Sigmoid colon (tissue), 6 donors: ENCODE measurements at regions not wholly inside any gene's neighbourhood (a gene's known extent, or its start where the extent isn't known, plus 50 kb on each side); places are given as distances from the start of the nearest gene placed in this dataset.

Experiments used
- DNase-seq: peaks from one replicate; pipeline ENCODE4 v3.0.0-alpha.2; 2019
- H3K27ac ChIP-seq, 4 donors: fragments of 200-600 bp; sonication (generic); one replicate each; pipeline ENCODE4 v1.5.1; 2016 to 2019; ENCODE audit warnings: mild to moderate bottlenecking in 1 of 4
- H3K27me3 ChIP-seq, 3 donors: fragments of 200-600 bp; sonication (generic); one replicate each; pipeline ENCODE4 v1.5.1; 2019; ENCODE audit warnings: mild to moderate bottlenecking in 1 of 3
- H3K36me3 ChIP-seq, 4 donors: fragments of 200-600 bp; sonication (generic); one replicate each; pipeline ENCODE4 v1.5.1; 2016 to 2019
- H3K4me1 ChIP-seq, 4 donors: fragments of 200-600 bp; sonication (generic); one replicate each; pipeline ENCODE4 v1.5.1; 2017 to 2019
- H3K4me3 ChIP-seq, 4 donors: fragments of 200-600 bp; sonication (generic); one replicate each; pipeline ENCODE4 v1.5.1; 2017 to 2019; ENCODE audit warnings: mild to moderate bottlenecking in 2 of 4, moderate library complexity in 1 of 4
- H3K9me3 ChIP-seq, 4 donors: fragments of 200-600 bp in 3 of 4; sonication (generic) in 3 of 4; one replicate each; pipeline versions ENCODE4 v1.5.1 to v1.6.1; 2013 to 2019
- CTCF ChIP-seq, 4 experiments: fragments of 450-650 bp in 3 of 4; fragments of 200-600 bp in 1 of 4; IDR thresholded peaks; one replicate each; pipeline ENCODE4 v1.5.1; 2016 to 2019; ENCODE audit warnings: antibody characterized with exemption in 4 of 4, mild to moderate bottlenecking in 3 of 4, moderate library complexity in 2 of 4
- EP300 ChIP-seq, 4 donors: sonication (generic); formaldehyde crosslinking; IDR thresholded peaks; one replicate each; pipeline ENCODE4 v1.6.1; 2017; ENCODE audit warnings: antibody characterized with exemption in 4 of 4
- POLR2A ChIP-seq, 2 donors: fragments of 450-650 bp; IDR thresholded peaks; one replicate each; pipeline ENCODE4 v1.6.1; 2016; ENCODE audit warnings: antibody characterized with exemption in 2 of 2, mild to moderate bottlenecking in 2 of 2, moderate library complexity in 2 of 2
- POLR2AphosphoS5 ChIP-seq, 4 donors: sonication (generic); formaldehyde crosslinking; IDR thresholded peaks; one replicate each; pipeline ENCODE4 v1.6.1; 2017; ENCODE audit warnings: antibody characterized with exemption in 4 of 4
- WGBS, 2 donors: extraction: QIAGEN DNeasy Blood & Tissue Kit; methylation state at CpG; one replicate each; pipeline ENCODE4 v1.1.7; 2013; 5-methylcytosine and 5-hydroxymethylcytosine counted together
- intact Hi-C: fragments of 100-400 bp; cut with DNase I; formaldehyde crosslinking; loops from one replicate; pipeline ENCODE4 v1.15.1; 2023
- donor health status: healthy with polysubstance abuse.
- donor health status: healthy.

GRCh38 chrX:15976396-15976795, 121.8 kb upstream of the AP1S2 start:
- Histone ChIP-seq H3K36me3 (no peaks in the 10 kb centered on the region), H3K9me3 (no peaks in the 10 kb centered on the region), H3K27me3 (no peaks in the 10 kb centered on the region), H3K27ac (no peak overlapping the region), H3K4me3 (no peak overlapping the region), H3K4me1 (no peaks in the 10 kb centered on the region)
- 80 to 88% methylated on average over 1 of the region's 1 CpG for WGBS, 2 donors
- DNase-seq: no peak
- TF ChIP-seq EP300 (IDR thresholded peaks at IDR 0.05) (no peak), POLR2AphosphoS5 (IDR thresholded peaks at IDR 0.05) (no peak), CTCF (IDR thresholded peaks at IDR 0.05) (no peak), POLR2A (IDR thresholded peaks at IDR 0.05) (no peak)
- intact Hi-C loops: loop anchor here (10.0 kb wide), 1 partner anchor 132 kb away; no protein-coding TSS in a partner anchor

DNA sequence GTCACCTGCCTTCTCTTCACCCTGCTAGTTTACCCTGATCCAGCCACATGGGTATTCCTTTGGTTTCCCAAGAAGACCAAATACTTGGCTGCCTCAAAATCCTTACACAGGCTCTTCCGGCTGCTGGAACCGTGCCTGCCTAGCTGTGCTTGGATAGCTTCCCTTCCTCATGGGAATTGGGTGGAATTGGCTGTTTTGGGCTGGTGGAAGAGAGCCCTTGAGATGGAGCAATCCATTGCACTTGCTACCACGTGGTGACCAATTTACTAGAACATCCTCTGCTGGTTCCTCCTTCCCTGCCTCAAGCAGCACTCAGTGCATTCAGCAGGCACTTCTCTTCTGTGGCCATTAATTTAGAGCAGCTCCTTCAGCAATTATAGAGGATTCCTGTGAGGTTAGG, 119.3 kb upstream of the AP1S2 start:
- no peaks in the 10 kb centered on the region for H3K9me3 ChIP-seq
- no peak overlapping the region for H3K4me3 ChIP-seq
- H3K4me1 ChIP-seq: no peaks in the 10 kb centered on the region
- no peaks in the 10 kb centered on the region for H3K36me3 ChIP-seq
- no peak overlapping the region for H3K27ac ChIP-seq
- DNase-seq: no peak
- whole genome bisulfite sequencing, 2 donors: 72 to 79% methylated on average over 3 of the region's 3 CpGs
- no peaks in the 10 kb centered on the region for H3K27me3 ChIP-seq
- TF ChIP-seq POLR2A (IDR thresholded peaks at IDR 0.05) (no peak), EP300 (IDR thresholded peaks at IDR 0.05) (no peak), CTCF (IDR thresholded peaks at IDR 0.05) (no peak), POLR2AphosphoS5 (IDR thresholded peaks at IDR 0.05) (no peak)
- intact Hi-C loops: loop anchor here (10.0 kb wide), 1 partner anchor 129 kb away; no protein-coding TSS in a partner anchor

GRCh38 chrX:15973299-15973698, 118.7 kb upstream of the AP1S2 start:
- intact Hi-C loops: loop anchor here (10.0 kb wide), 1 partner anchor 128 kb away; no protein-coding TSS in a partner anchor
- no peak for TF ChIP-seq POLR2A (IDR thresholded peaks at IDR 0.05)
- TF ChIP-seq POLR2AphosphoS5 (IDR thresholded peaks at IDR 0.05): no peak
- no peak for TF ChIP-seq EP300 (IDR thresholded peaks at IDR 0.05)
- no peak for TF ChIP-seq CTCF (IDR thresholded peaks at IDR 0.05)
- Histone ChIP-seq H3K4me1 (no peaks in the 10 kb centered on the region), H3K4me3 (no peak overlapping the region), H3K27ac (no peak overlapping the region), H3K27me3 (no peaks in the 10 kb centered on the region), H3K9me3 (no peaks in the 10 kb centered on the region), H3K36me3 (no peaks in the 10 kb centered on the region)
- no peak for DNase-seq
- 64 to 88% methylated on average over 2 of the region's 2 CpGs for WGBS, 2 donors

GRCh38 chrX:15971696-15972095, 117.1 kb upstream of the AP1S2 start:
- WGBS, 2 donors: 24 to 69% methylated on average over 4 of the region's 4 CpGs
- H3K4me3 ChIP-seq: no peak overlapping the region
- no peak overlapping the region for H3K27ac ChIP-seq
- H3K27me3 ChIP-seq: no peaks in the 10 kb centered on the region
- H3K9me3 ChIP-seq: no peaks in the 10 kb centered on the region
- intact Hi-C loops: loop anchor here (10.0 kb wide), 1 partner anchor 127 kb away; no protein-coding TSS in a partner anchor
- no peaks in the 10 kb centered on the region for H3K36me3 ChIP-seq
- TF ChIP-seq CTCF (IDR thresholded peaks at IDR 0.05): no peak
- H3K4me1 ChIP-seq: no peaks in the 10 kb centered on the region
- DNase-seq: no peak

DNA sequence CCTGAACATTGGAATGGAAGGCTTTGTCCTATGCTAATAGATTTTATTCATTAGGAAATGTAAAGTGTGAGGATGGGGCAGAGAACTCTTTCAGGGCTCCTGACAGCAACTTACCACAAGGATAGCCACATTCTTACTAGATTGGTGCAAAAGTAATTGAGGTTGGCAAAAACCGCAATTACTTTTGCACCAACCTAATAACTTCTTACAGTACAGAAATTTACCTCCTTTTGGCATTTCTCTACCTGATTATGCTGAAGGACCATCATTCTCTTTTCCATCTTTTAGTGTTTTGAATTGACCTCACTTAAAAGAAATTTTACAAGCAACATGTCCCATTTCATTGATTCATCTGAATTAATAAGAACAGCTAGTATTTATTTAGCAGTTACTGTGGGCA, 109.2 kb upstream of the AP1S2 start:
- Histone ChIP-seq H3K27ac (no peak overlapping the region), H3K36me3 (no peaks in the 10 kb centered on the region), H3K9me3 (no peaks in the 10 kb centered on the region), H3K4me3 (no peak overlapping the region), H3K4me1 (no peaks in the 10 kb centered on the region), H3K27me3 (no peaks in the 10 kb centered on the region)
- WGBS, 2 donors: 89 to 97% methylated on average over 1 of the region's 1 CpG
- DNase-seq: no peak
- TF ChIP-seq POLR2A (IDR thresholded peaks at IDR 0.05): no peak
- TF ChIP-seq CTCF (IDR thresholded peaks at IDR 0.05): no peak
- TF ChIP-seq EP300 (IDR thresholded peaks at IDR 0.05): no peak
- no peak for TF ChIP-seq POLR2AphosphoS5 (IDR thresholded peaks at IDR 0.05)
- intact Hi-C loops: no loop called here
